Glutamatergic neuron (in vitro differentiated cells): ENCODE measurements at regions not wholly inside any gene's neighbourhood (a gene's known extent, or its start where the extent isn't known, plus 50 kb on each side); places are given as distances from the start of the nearest gene placed in this dataset.

Experiments
- DNase-seq: peaks from one replicate; pipeline ENCODE4 v3.0.0; 2022
- H3K27ac Mint-ChIP-seq: one replicate; pipeline ENCODE4 v1.8.0; 2020; ENCODE audit warnings: mild to moderate bottlenecking, mixed read lengths, inconsistent platforms; ENCODE audit not compliant: unreplicated experiment
- H3K27me3 Mint-ChIP-seq: one replicate; pipeline ENCODE4 v1.8.0; 2020; ENCODE audit warnings: mild to moderate bottlenecking, moderate library complexity, mixed read lengths, inconsistent platforms; ENCODE audit not compliant: unreplicated experiment
- H3K36me3 Mint-ChIP-seq: one replicate; pipeline ENCODE4 v1.8.0; 2020; ENCODE audit warnings: mild to moderate bottlenecking, mixed read lengths, inconsistent platforms; ENCODE audit not compliant: unreplicated experiment
- H3K4me1 Mint-ChIP-seq: one replicate; pipeline ENCODE4 v1.8.0; 2020; ENCODE audit warnings: mild to moderate bottlenecking, low read depth, mixed read lengths, inconsistent platforms; ENCODE audit not compliant: unreplicated experiment
- H3K4me3 Mint-ChIP-seq: one replicate; pipeline ENCODE4 v1.8.0; 2020; ENCODE audit warnings: mild to moderate bottlenecking, mixed read lengths, inconsistent platforms; ENCODE audit not compliant: unreplicated experiment
- H3K9me3 Mint-ChIP-seq: one replicate; pipeline ENCODE4 v1.8.0; 2020; ENCODE audit warnings: mild to moderate bottlenecking, moderate library complexity, mixed read lengths, inconsistent platforms; ENCODE audit not compliant: unreplicated experiment
- TF ChIP-seq, protein P1 (sequence below): fragments of 200-600 bp; sonication (generic); IDR thresholded peaks from one replicate; pipeline ENCODE4 v1.5.0; 2021; ENCODE audit not compliant: partially characterized antibody, unreplicated experiment

DNA sequence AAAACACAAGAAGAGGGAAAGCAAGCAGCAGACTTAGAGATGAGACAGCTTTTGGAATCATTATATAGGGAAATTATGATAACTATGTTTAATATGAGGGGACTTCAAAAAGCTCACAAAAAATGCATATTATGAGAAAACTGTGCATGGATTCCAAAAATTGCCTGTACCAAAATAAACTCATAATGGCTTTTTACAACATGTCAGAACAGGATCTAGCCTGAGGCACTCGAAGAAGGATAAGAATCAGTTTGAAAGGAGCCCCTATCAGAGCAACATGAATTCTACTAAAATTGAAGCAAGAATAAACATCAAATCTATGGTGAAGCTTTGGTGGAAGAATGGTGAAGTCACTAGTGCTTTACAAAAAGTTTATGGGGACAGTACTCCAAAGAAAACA lies 187.4 kb downstream of the RDH14 start:
- H3K36me3 Mint-ChIP-seq, result no peaks in the 10 kb centered on the region
- TF ChIP-seq, protein P1, sequence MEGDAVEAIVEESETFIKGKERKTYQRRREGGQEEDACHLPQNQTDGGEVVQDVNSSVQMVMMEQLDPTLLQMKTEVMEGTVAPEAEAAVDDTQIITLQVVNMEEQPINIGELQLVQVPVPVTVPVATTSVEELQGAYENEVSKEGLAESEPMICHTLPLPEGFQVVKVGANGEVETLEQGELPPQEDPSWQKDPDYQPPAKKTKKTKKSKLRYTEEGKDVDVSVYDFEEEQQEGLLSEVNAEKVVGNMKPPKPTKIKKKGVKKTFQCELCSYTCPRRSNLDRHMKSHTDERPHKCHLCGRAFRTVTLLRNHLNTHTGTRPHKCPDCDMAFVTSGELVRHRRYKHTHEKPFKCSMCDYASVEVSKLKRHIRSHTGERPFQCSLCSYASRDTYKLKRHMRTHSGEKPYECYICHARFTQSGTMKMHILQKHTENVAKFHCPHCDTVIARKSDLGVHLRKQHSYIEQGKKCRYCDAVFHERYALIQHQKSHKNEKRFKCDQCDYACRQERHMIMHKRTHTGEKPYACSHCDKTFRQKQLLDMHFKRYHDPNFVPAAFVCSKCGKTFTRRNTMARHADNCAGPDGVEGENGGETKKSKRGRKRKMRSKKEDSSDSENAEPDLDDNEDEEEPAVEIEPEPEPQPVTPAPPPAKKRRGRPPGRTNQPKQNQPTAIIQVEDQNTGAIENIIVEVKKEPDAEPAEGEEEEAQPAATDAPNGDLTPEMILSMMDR, result no peak

DNA sequence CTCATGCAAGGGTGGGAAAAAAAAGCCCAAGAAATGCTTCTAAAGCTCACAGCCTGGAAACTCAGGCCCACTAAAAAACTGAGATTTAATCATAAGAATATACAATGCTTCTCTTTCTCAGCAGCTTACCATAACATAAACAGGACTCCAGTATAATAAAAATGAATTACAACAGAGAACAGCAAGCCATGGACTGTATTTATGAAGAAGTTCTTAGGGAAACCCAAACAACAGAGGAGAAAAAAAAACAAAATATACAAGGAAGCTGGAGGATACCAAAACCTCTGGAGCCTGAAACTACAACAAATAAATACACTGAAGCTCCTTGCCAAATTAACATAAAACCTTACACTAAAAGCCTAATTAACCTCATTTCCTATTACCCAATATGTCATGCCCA lies 187.8 kb downstream of the RDH14 start:
- DNase-seq, result no peak

More for the DNA sequence above, 187.4 kb downstream of the RDH14 start:
- Mint-ChIP-seq H3K9me3 (no peaks in the 10 kb centered on the region), H3K4me3 (no peak overlapping the region), H3K27me3 (peaks cover 2% of the 10 kb centered on the region), H3K27ac (no peak overlapping the region), H3K4me1 (peaks cover 4% of the 10 kb centered on the region)
- no peak for DNase-seq

DNA sequence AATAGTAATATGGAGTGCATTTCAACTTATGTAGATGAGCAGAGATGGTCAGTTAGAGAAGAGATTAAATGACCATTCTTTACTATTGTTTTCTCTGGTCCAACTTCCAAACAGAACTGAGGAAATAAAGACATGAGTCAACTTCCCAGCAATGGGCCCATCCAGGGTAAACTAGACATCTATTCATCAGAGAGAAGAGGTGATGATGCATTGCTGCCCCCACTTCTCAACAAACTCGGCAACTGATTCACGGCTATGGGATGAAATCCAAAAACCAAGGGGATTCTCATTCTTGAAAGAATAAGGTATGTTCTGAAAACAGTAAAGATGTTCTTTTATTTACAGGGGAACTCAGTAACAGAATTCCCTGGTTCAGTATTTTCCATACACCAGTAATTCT lies 190.7 kb downstream of the RDH14 start:
- Mint-ChIP-seq H3K27me3 (peaks cover 2% of the 10 kb centered on the region), H3K9me3 (no peaks in the 10 kb centered on the region), H3K27ac (no peak overlapping the region), H3K36me3 (no peaks in the 10 kb centered on the region), H3K4me3 (no peak overlapping the region), H3K4me1 (peaks cover 4% of the 10 kb centered on the region)
- DNase-seq, result no peak
- TF ChIP-seq, protein P1, result no peak

More for the DNA sequence above, 187.8 kb downstream of the RDH14 start:
- TF ChIP-seq, protein P1, result no peak
- Mint-ChIP-seq H3K36me3 (no peaks in the 10 kb centered on the region), H3K4me1 (peaks cover 4% of the 10 kb centered on the region), H3K27me3 (peaks cover 2% of the 10 kb centered on the region), H3K27ac (no peak overlapping the region), H3K4me3 (no peak overlapping the region), H3K9me3 (no peaks in the 10 kb centered on the region)

DNA sequence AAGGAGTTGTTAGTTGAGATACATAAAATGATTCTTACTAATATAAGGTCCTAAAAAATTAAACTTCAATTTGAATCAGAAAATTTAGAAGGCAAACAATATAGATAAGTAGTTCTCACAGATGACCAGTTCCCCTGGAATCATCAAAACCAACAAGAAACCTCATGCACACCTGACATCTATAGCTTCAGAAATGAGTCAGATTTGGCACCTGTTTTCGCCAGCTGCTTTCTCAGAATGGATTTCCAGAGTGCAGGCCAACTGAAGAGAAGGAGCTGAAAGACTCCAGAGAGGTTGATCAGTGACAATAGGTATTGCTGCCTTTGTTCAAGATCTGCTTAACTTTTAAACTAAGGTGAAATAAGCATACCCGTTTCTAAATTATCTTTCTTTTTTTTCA lies 192.4 kb downstream of the RDH14 start:
- H3K36me3 Mint-ChIP-seq, result no peaks in the 10 kb centered on the region
- peaks cover 2% of the 10 kb centered on the region for H3K27me3 Mint-ChIP-seq
- DNase-seq, result no peak
- H3K9me3 Mint-ChIP-seq, result no peaks in the 10 kb centered on the region
- TF ChIP-seq, protein P1, result no peak
- H3K4me3 Mint-ChIP-seq, result no peak overlapping the region
- H3K27ac Mint-ChIP-seq, result no peak overlapping the region
- peaks cover 6% of the 10 kb centered on the region for H3K4me1 Mint-ChIP-seq

DNA sequence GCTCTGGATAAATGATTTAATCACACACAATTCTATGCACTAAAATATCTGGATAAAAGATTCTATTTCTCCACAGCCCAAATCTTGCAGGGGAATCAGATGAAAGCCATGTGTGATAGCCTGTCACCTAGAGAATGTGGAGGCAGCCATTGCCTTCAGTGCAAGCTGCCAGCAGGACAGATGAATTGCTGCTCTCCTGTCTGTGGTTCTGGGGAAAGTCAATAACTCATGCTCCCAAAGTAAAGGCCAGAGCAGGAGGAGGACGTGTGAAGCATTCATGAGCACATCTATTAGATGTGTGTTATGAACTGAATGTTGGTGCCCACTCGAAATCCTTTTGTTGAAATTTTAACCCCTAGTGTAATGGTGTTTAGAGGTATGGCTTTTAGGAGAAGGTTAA lies 195.1 kb downstream of the RDH14 start:
- Mint-ChIP-seq H3K36me3 (no peaks in the 10 kb centered on the region), H3K27ac (no peak overlapping the region), H3K4me1 (peaks cover 4% of the 10 kb centered on the region), H3K4me3 (no peak overlapping the region), H3K27me3 (no peaks in the 10 kb centered on the region), H3K9me3 (no peaks in the 10 kb centered on the region)
- DNase-seq, result no peak
- TF ChIP-seq, protein P1, result no peak
